Left lung (tissue), 4 donors: ENCODE measurements at regions not wholly inside any gene's neighbourhood (a gene's known extent, or its start where the extent isn't known, plus 50 kb on each side); places are given as distances from the start of the nearest gene placed in this dataset.

Experiments
- ATAC-seq: fragments of 200-7000 bp; cut with Tn5 transposase; one replicate; pipeline ENCODE4 v1.9.1; 2020; ENCODE audit warnings: moderate library complexity
- DNase-seq, 4 donors: peaks; one replicate each; pipeline ENCODE4 v3.0.0-alpha.2; 2013 to 2020
- H3K27ac ChIP-seq, 2 donors: fragments of 200-600 bp; sonication (generic) in 1 of 2; one replicate each; pipeline versions ENCODE4 v1.5.0 to v1.8.0; 2020 to 2021
- H3K27me3 ChIP-seq, 2 donors: fragments of 200-600 bp; sonication (generic) in 1 of 2; one replicate each; pipeline versions ENCODE4 v1.5.0 to v1.8.0; 2020 to 2021
- H3K36me3 ChIP-seq, 2 donors: fragments of 200-600 bp; sonication (generic) in 1 of 2; one replicate each; pipeline versions ENCODE4 v1.5.0 to v1.8.0; 2020 to 2021
- H3K4me1 ChIP-seq, 2 donors: fragments of 200-600 bp; one replicate each; pipeline ENCODE4 v1.8.0; 2021
- H3K4me3 ChIP-seq, 2 donors: fragments of 200-600 bp; sonication (generic) in 1 of 2; one replicate each; pipeline versions ENCODE4 v1.5.0 to v1.8.0; 2020 to 2021; ENCODE audit warnings: mild to moderate bottlenecking in 1 of 2
- H3K9me3 ChIP-seq, 2 donors: fragments of 200-600 bp; sonication (generic) in 1 of 2; one replicate each; pipeline versions ENCODE4 v1.5.0 to v1.8.0; 2020 to 2021
- CTCF ChIP-seq, 2 donors: fragments of 200-600 bp; sonication (generic) in 1 of 2; IDR thresholded peaks; one replicate each; pipeline versions ENCODE4 v1.5.0 to v1.8.0; 2021; ENCODE audit warnings: antibody characterized with exemption in 2 of 2
- intact Hi-C, 2 donors: fragments of 100-400 bp; cut with DNase I; formaldehyde crosslinking; loops; one replicate each; pipeline versions ENCODE4 v1.11.2 to v1.14.2; 2022
- donor health status: DM: no; HTN: yes; CAD: no.
- donor health status: DM: no; HTN: no; CAD: no.

DNA sequence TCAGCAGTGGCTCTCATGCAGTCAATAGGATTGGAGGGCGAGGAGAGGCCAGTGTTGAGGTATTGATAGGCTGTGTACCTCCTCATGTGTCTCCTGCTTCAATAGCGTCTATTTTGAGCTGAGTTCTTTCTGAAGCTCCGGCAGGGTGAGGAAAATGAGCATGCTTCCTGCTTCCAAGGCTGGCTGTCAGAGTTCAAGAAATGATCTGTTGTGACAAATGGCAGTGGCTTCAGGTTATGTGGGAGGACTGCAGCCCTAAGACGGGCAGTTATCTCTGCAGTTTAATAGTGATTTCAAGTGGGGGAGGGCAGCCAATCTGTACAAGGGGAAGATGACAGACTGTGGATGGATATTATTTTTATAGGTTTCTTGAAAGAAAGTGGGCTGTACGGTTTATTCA is 54.0 kb upstream of the CXCL14 start:
- intact Hi-C loops = no loop called here
- Histone ChIP-seq H3K27me3 (peaks cover 0 to 7% of the 10 kb centered on the region in 2 donors), H3K9me3 (no peaks in the 10 kb centered on the region), H3K36me3 (no peaks in the 10 kb centered on the region), H3K4me3 (no peak overlapping the region), H3K4me1 (no peaks in the 10 kb centered on the region), H3K27ac (no peak overlapping the region)
- TF ChIP-seq CTCF (IDR thresholded peaks at IDR 0.05) = no peak
- DNase-seq (no peak), ATAC-seq (no peak)

- Histone ChIP-seq H3K27ac (no peak overlapping the region), H3K9me3 (no peaks in the 10 kb centered on the region), H3K27me3 (peaks cover 0 to 7% of the 10 kb centered on the region in 2 donors), H3K4me1 (no peaks in the 10 kb centered on the region), H3K36me3 (no peaks in the 10 kb centered on the region), H3K4me3 (no peak overlapping the region)
- ATAC-seq (no peak), DNase-seq (no peak)
- intact Hi-C loops = no loop called here
- no peak for TF ChIP-seq CTCF (IDR thresholded peaks at IDR 0.05)
Observed at GRCh38 chr5:135631391-135631790, 52.6 kb upstream of the CXCL14 start.

GRCh38 chr5:135629666-135630065 is 50.9 kb upstream of the CXCL14 start:
- DNase-seq (no peak), ATAC-seq (no peak)
- no peak overlapping the region for H3K27ac ChIP-seq
- peaks cover 0 to 7% of the 10 kb centered on the region in 2 donors for H3K27me3 ChIP-seq
- no peak for TF ChIP-seq CTCF (IDR thresholded peaks at IDR 0.05)
- H3K4me1 ChIP-seq = no peaks in the 10 kb centered on the region
- intact Hi-C loops = no loop called here
- H3K9me3 ChIP-seq = no peaks in the 10 kb centered on the region
- H3K36me3 ChIP-seq = no peaks in the 10 kb centered on the region
- no peak overlapping the region for H3K4me3 ChIP-seq

DNA sequence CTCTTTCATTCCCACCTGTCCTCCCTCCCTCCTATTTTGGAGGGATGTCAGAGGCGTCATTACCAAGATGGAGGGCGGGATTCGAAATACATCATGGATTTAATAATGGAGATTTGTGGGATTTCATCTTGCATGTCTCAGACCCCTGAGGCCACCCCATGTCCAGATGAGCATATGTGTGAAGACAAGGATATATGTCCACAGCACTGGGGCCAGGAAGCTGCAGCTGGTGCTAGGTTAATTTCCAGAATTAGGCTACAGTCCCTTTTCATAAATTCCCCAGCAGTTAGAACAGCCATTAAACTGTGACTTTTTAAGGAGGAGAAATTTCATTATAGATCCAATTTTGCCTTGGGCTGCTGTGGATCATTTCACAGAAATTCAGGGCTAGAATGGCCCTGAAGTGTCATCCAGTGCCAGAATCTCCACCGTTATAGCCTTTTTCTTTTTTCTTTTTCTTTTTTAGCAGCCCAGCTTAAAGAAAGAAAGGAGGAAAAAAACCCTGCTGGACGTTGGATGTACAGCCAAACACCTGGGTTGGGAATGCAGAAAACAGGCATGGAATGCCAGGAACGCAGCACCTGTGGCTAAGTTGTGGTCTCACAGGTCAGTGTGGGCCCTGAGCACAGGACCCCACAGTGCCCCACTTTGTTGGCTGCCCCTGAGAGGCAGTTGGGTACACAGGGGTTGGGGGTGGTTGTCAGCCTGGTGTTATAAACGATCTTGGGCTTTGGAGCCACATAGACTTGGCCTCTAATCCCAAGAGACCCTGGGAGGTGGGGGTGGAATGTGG is 50.2 kb upstream of the CXCL14 start:
- ATAC-seq (no peak), DNase-seq (no peak)
- Histone ChIP-seq H3K4me3 (no peak overlapping the region), H3K9me3 (no peaks in the 10 kb centered on the region), H3K27ac (no peak overlapping the region), H3K36me3 (no peaks in the 10 kb centered on the region), H3K4me1 (no peaks in the 10 kb centered on the region), H3K27me3 (peaks cover 0 to 7% of the 10 kb centered on the region in 2 donors)
- no peak for TF ChIP-seq CTCF (IDR thresholded peaks at IDR 0.05)
- intact Hi-C loops = no loop called here
